Keratinocyte (primary cell): ENCODE measurements at regions not wholly inside any gene's neighbourhood (a gene's known extent, or its start where the extent isn't known, plus 50 kb on each side); places are given as distances from the start of the nearest gene placed in this dataset.

ENCODE experiments used
- DNase-seq: peaks from one replicate; pipeline ENCODE4 v3.0.0-alpha.2; 2011; ENCODE audit warnings: low read depth, missing footprints, low spot score
- FAIRE-seq: peaks from 2 replicates; lab custom pipeline; 2011; peaks lifted over from hg19 to GRCh38; lab: Jason Lieb, UNC
- H2AFZ ChIP-seq: 2 replicates; pipeline ENCODE4 v1.6.0; 2012; ENCODE audit warnings: low read length, control low read depth, inconsistent platforms; ENCODE audit not compliant: control insufficient read depth
- H3K27ac ChIP-seq: 2 replicates; pipeline ENCODE4 v1.5.1; 2011; ENCODE audit warnings: low read length; ENCODE audit not compliant: control insufficient read depth, insufficient read depth
- H3K27me3 ChIP-seq: 3 replicates; pipeline ENCODE4 v1.6.0; 2011; ENCODE audit warnings: low read length; ENCODE audit not compliant: control insufficient read depth, insufficient read depth; ENCODE audit errors: extremely low read depth
- H3K36me3 ChIP-seq, 2 experiments: 2 replicates in 1 of 2; 3 replicates in 1 of 2; pipeline ENCODE4 v1.5.1; 2011; ENCODE audit warnings: low read length in 2 of 2, mild to moderate bottlenecking in 1 of 2; ENCODE audit not compliant: control insufficient read depth in 2 of 2, insufficient read depth in 2 of 2; ENCODE audit errors: extremely low read depth in 1 of 2
- H3K4me1 ChIP-seq: 3 replicates; pipeline ENCODE4 v1.5.1; 2011; ENCODE audit warnings: low read length; ENCODE audit not compliant: control insufficient read depth, insufficient read depth; ENCODE audit errors: extremely low read depth
- H3K4me2 ChIP-seq: 3 replicates; pipeline ENCODE4 v1.6.0; 2011; ENCODE audit warnings: low read depth, low read length; ENCODE audit not compliant: control insufficient read depth, insufficient read depth; ENCODE audit errors: extremely low read depth
- H3K4me3 ChIP-seq, 3 experiments: fragments of 200-600 bp in 1 of 3; sonication (generic) in 1 of 3; 2 replicates in 2 of 3; 3 replicates in 1 of 3; pipeline ENCODE4 v1.5.1; 2011 to 2016; ENCODE audit warnings: low read length in 3 of 3, mild to moderate bottlenecking in 3 of 3, control low read depth in 2 of 3, inconsistent platforms in 1 of 3, low read depth in 1 of 3, mixed read lengths in 1 of 3, mixed run types in 1 of 3, moderate library complexity in 1 of 3; ENCODE audit not compliant: control insufficient read depth in 2 of 3, insufficient read depth in 2 of 3; ENCODE audit errors: extremely low read depth in 1 of 3
- H3K79me2 ChIP-seq: 2 replicates; pipeline ENCODE4 v1.6.0; 2012; ENCODE audit warnings: low read length; ENCODE audit not compliant: control insufficient read depth, insufficient read depth
- H3K9ac ChIP-seq: 3 replicates; pipeline ENCODE4 v1.6.0; 2011; ENCODE audit warnings: low read length; ENCODE audit not compliant: control insufficient read depth, insufficient read depth; ENCODE audit errors: extremely low read depth
- H3K9me1 ChIP-seq: 3 replicates; pipeline ENCODE4 v1.6.0; 2011; ENCODE audit warnings: low read length; ENCODE audit not compliant: control insufficient read depth, insufficient read depth; ENCODE audit errors: extremely low read depth
- H3K9me3 ChIP-seq: 2 replicates; pipeline ENCODE4 v1.5.1; 2012; ENCODE audit warnings: low read depth, low read length; ENCODE audit not compliant: control insufficient read depth
- H4K20me1 ChIP-seq: 3 replicates; pipeline ENCODE4 v1.6.0; 2011; ENCODE audit warnings: low read length; ENCODE audit not compliant: control insufficient read depth, insufficient read depth; ENCODE audit errors: extremely low read depth
- EZH2 ChIP-seq: IDR thresholded peaks from one replicate; pipeline ENCODE4 v1.6.1; 2012; ENCODE audit warnings: inconsistent platforms, mild to moderate bottlenecking, low read length, moderate library complexity
- dilution Hi-C: fragments of 300-500 bp; cut with MboI; formaldehyde crosslinking; loops from one replicate; pipeline ENCODE4 v1.7.0; 2020; ENCODE audit warnings: low sequenced_read_pairs; ENCODE audit not compliant: extremely low pct_ligation_motif_present
- TF ChIP-seq, protein P1 (sequence below), 3 experiments: IDR thresholded peaks in 1 of 3; conservative IDR thresholded peaks in 1 of 3; optimal IDR thresholded peaks in 1 of 3; 2 replicates in 2 of 3; 3 replicates in 1 of 3; pipeline versions ENCODE3 to v1.5.1; 2011; ENCODE audit warnings: low read length in 3 of 3, mild to moderate bottlenecking in 3 of 3, moderate library complexity in 2 of 3, control low read depth in 1 of 3, inconsistent platforms in 1 of 3; ENCODE audit not compliant: insufficient read depth in 2 of 3; ENCODE audit errors: extremely low read depth in 1 of 3

DNA sequence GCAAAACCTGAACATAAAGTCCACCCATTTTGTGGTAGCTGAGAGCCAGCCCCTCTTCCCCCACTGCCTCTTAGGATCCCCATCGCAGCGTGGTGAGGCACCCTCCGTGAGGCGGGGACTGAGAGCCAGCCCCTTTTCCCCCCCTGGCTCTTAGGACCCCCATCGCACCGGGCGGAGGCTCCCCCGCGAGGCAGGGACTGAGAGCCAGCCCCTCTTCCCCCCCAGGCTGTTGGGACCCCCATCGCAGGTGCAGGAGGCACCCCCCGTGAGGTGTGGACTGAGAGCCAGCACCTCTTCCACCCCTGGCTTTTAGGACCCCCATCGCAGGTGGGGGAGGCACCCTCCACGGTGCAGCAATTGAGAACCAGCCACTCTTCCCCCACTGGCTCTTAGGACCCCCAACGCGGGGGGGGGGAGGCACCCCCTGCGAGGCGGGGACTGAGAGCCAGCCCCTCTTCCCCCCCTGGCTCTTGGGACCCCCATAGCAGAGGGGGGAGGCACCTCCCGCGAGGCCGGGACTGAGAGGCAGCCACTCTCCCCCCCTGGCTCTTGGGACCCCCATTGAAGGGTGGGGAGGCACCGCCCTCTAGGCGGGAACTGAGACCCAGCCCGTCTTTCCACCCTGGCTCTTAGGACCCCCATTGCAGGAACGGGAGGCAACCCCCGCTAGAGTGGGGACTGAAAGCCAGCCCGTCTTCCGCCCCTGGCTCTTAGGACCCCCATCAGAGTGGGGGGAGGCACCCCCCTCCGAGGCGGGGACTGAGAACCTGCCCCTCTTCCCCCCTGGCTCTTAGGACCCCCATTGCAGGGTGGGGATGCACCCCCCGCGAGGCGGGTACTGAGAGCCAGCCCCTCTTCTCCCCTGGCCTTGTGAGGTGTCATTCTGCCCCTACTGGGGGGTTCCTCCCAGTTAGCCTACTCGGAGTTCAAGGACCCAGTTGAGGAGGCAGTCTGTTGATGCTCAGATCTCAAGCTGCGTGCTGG is 366.4 kb upstream of the SPRY2 start:
- Histone ChIP-seq H3K27me3 (no peaks in the 10 kb centered on the region), H3K4me3 (no peak overlapping the region), H3K9ac (no peak overlapping the region), H3K9me3 (no peaks in the 10 kb centered on the region), H2AFZ (no peak overlapping the region), H3K79me2 (no peaks in the 10 kb centered on the region), H3K27ac (no peak overlapping the region), H3K4me2 (no peak overlapping the region), H3K4me1 (no peaks in the 10 kb centered on the region), H4K20me1 (no peaks in the 10 kb centered on the region), H3K9me1 (no peaks in the 10 kb centered on the region), H3K36me3 (no peaks in the 10 kb centered on the region)
- FAIRE-seq (no peak), DNase-seq (no peak)
- no peak for TF ChIP-seq EZH2
- TF ChIP-seq, protein P1, sequence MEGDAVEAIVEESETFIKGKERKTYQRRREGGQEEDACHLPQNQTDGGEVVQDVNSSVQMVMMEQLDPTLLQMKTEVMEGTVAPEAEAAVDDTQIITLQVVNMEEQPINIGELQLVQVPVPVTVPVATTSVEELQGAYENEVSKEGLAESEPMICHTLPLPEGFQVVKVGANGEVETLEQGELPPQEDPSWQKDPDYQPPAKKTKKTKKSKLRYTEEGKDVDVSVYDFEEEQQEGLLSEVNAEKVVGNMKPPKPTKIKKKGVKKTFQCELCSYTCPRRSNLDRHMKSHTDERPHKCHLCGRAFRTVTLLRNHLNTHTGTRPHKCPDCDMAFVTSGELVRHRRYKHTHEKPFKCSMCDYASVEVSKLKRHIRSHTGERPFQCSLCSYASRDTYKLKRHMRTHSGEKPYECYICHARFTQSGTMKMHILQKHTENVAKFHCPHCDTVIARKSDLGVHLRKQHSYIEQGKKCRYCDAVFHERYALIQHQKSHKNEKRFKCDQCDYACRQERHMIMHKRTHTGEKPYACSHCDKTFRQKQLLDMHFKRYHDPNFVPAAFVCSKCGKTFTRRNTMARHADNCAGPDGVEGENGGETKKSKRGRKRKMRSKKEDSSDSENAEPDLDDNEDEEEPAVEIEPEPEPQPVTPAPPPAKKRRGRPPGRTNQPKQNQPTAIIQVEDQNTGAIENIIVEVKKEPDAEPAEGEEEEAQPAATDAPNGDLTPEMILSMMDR (optimal IDR thresholded peaks at IDR 0.05 in 1 of 3, IDR thresholded peaks at IDR 0.05 in 1 of 3, conservative IDR thresholded peaks at IDR 0.05 in 1 of 3; ENCODE audit: extremely low read depth in 1 of 3, insufficient read depth in 2 of 3, low read length in 3 of 3) = no peak
- dilution Hi-C loops = no loop called here

DNA sequence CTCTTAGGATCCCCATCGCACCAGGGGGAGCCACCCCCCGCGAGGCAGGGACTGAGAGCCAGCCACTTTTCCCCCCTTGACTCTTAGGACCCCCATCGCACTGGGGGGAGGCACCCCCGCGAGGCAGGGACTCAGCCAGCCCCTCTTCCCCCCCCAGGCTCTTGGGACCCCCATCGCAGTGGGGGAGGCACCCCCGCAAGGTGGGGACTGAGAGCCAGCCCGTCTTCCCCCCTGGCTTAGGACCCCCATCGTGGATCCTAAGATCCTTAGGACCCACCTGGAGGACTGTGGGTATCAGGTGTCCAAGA is 365.2 kb upstream of the SPRY2 start:
- TF ChIP-seq, protein P1 (optimal IDR thresholded peaks at IDR 0.05 in 1 of 3, IDR thresholded peaks at IDR 0.05 in 1 of 3, conservative IDR thresholded peaks at IDR 0.05 in 1 of 3; ENCODE audit: extremely low read depth in 1 of 3, insufficient read depth in 2 of 3, low read length in 3 of 3) = no peak
- TF ChIP-seq EZH2 = no peak
- Histone ChIP-seq H3K9me3 (no peaks in the 10 kb centered on the region), H3K27ac (no peak overlapping the region), H2AFZ (no peak overlapping the region), H3K4me2 (no peak overlapping the region), H3K36me3 (no peaks in the 10 kb centered on the region), H3K79me2 (no peaks in the 10 kb centered on the region), H3K4me1 (no peaks in the 10 kb centered on the region), H3K27me3 (no peaks in the 10 kb centered on the region), H4K20me1 (no peaks in the 10 kb centered on the region), H3K4me3 (no peak overlapping the region), H3K9ac (no peak overlapping the region), H3K9me1 (no peaks in the 10 kb centered on the region)
- dilution Hi-C loops = no loop called here
- DNase-seq (no peak), FAIRE-seq (no peak)
